Loucy (cell line): ENCODE measurements at regions not wholly inside any gene's neighbourhood (a gene's known extent, or its start where the extent isn't known, plus 50 kb on each side); places are given as distances from the start of the nearest gene placed in this dataset.

Experiments
- H2AFZ ChIP-seq: fragments of 200-600 bp; sonication (generic); 2 replicates; pipeline ENCODE4 v1.6.0; 2016; ENCODE audit warnings: antibody characterized with exemption, mild to moderate bottlenecking, low read length, moderate library complexity
- H3F3A ChIP-seq: fragments of 200-600 bp; 2 replicates; pipeline ENCODE4 v1.6.0; 2016; ENCODE audit warnings: antibody characterized with exemption, low read depth, mild to moderate bottlenecking
- H3K27me3 ChIP-seq: fragments of 200-600 bp; sonication (generic); 2 replicates; pipeline ENCODE4 v1.6.1; 2014; ENCODE audit warnings: low read length, mild to moderate bottlenecking; ENCODE audit not compliant: insufficient read depth, poor library complexity, severe bottlenecking
- H3K36me3 ChIP-seq: fragments of 200-600 bp; sonication (generic); 2 replicates; pipeline ENCODE4 v1.6.1; 2016; ENCODE audit warnings: low read length; ENCODE audit not compliant: insufficient read depth
- H3K4me1 ChIP-seq: fragments of 200-600 bp; sonication (generic); 2 replicates; pipeline ENCODE4 v1.5.1; 2014; ENCODE audit warnings: low read length, mild to moderate bottlenecking; ENCODE audit not compliant: insufficient read depth, poor library complexity, severe bottlenecking
- H3K4me2 ChIP-seq: fragments of 200-600 bp; sonication (generic); 2 replicates; pipeline ENCODE4 v1.6.0; 2014; ENCODE audit warnings: antibody characterized with exemption, low read length, low read depth, mild to moderate bottlenecking; ENCODE audit not compliant: poor library complexity, severe bottlenecking
- H3K4me3 ChIP-seq: fragments of 200-600 bp; sonication (generic); 2 replicates; pipeline ENCODE4 v1.5.1; 2014; ENCODE audit warnings: low read length, mild to moderate bottlenecking, mixed read lengths; ENCODE audit not compliant: poor library complexity, severe bottlenecking
- H3K79me2 ChIP-seq: fragments of 200-600 bp; sonication (generic); 2 replicates; pipeline ENCODE4 v1.6.1; 2014; ENCODE audit warnings: low read length; ENCODE audit not compliant: insufficient read depth
- H3K9ac ChIP-seq: fragments of 200-600 bp; sonication (generic); 2 replicates; pipeline ENCODE4 v1.6.0; 2014; ENCODE audit warnings: mild to moderate bottlenecking, low read depth, low read length, moderate library complexity; ENCODE audit not compliant: poor library complexity, severe bottlenecking
- H3K9me2 ChIP-seq: fragments of 200-600 bp; sonication (generic); replicated peaks from 2 replicates; pipeline ENCODE4 v1.6.1; 2016; ENCODE audit warnings: low read depth, low read length, mixed read lengths
- H3K9me3 ChIP-seq: fragments of 200-600 bp; sonication (generic); 2 replicates; pipeline ENCODE4 v1.6.1; 2014; ENCODE audit warnings: mild to moderate bottlenecking, antibody characterized with exemption, low read length, low read depth; ENCODE audit not compliant: insufficient read depth
- H4K20me1 ChIP-seq: fragments of 200-600 bp; sonication (generic); 2 replicates; pipeline ENCODE4 v1.6.0; 2014; ENCODE audit warnings: antibody characterized with exemption, low read length, mild to moderate bottlenecking; ENCODE audit not compliant: insufficient read depth, poor library complexity, severe bottlenecking
- CTCF ChIP-seq: fragments of 200-600 bp; sonication (generic); conservative IDR thresholded peaks from 2 replicates; pipeline ENCODE4 v1.5.1; 2014; ENCODE audit warnings: mild to moderate bottlenecking, antibody characterized with exemption, low read length
- EZH2phosphoT487 ChIP-seq: fragments of 200-600 bp; IDR thresholded peaks from 2 replicates; pipeline ENCODE4 v1.6.1; 2018; ENCODE audit warnings: antibody characterized with exemption, mild to moderate bottlenecking, moderate library complexity, borderline replicate concordance

DNA sequence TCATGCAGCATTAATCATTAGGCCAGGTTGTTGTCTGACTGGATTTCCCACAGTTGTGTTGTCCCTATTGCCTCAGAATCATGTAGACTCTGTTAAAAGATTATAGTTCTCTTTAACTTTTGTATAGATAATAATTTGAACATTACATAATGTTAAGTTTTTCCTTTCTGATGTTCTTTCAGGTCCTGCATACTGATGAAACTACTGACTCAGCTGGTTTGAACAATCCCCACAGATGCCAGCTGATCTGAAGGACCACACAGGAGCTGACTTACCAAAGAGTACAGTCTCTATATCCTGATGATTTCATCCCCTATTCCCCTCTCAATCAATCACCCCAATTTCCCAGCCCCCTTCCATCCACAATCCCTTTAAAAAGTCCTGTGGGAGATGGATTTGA lies 341.2 kb upstream of the MGAT4C start:
- H3K9me2 ChIP-seq: no peaks in the 10 kb centered on the region
- H3F3A ChIP-seq: no peaks in the 10 kb centered on the region

GRCh38 chr12:86590296-86590695 lies 334.1 kb upstream of the MGAT4C start:
- Histone ChIP-seq H3K4me1 (no peaks in the 10 kb centered on the region), H4K20me1 (no peaks in the 10 kb centered on the region), H3K9me3 (no peaks in the 10 kb centered on the region), H3K9ac (no peak overlapping the region), H3K4me2 (no peak overlapping the region), H3F3A (no peaks in the 10 kb centered on the region), H3K27me3 (no peaks in the 10 kb centered on the region), H3K9me2 (no peaks in the 10 kb centered on the region), H3K79me2 (no peaks in the 10 kb centered on the region), H3K4me3 (no peak overlapping the region), H3K36me3 (no peaks in the 10 kb centered on the region), H2AFZ (no peak overlapping the region)
- no peak for TF ChIP-seq EZH2phosphoT487
- no peak for TF ChIP-seq CTCF

More for the DNA sequence above, 341.2 kb upstream of the MGAT4C start:
- no peaks in the 10 kb centered on the region for H3K27me3 ChIP-seq
- H3K9ac ChIP-seq: no peak overlapping the region
- no peaks in the 10 kb centered on the region for H3K4me1 ChIP-seq
- TF ChIP-seq EZH2phosphoT487 (no peak), CTCF (no peak)
- no peaks in the 10 kb centered on the region for H3K9me3 ChIP-seq
- H3K4me3 ChIP-seq: no peak overlapping the region
- H3K36me3 ChIP-seq: no peaks in the 10 kb centered on the region
- no peaks in the 10 kb centered on the region for H3K79me2 ChIP-seq
- H3K4me2 ChIP-seq: no peak overlapping the region
- H2AFZ ChIP-seq: no peak overlapping the region
- H4K20me1 ChIP-seq: no peaks in the 10 kb centered on the region

DNA sequence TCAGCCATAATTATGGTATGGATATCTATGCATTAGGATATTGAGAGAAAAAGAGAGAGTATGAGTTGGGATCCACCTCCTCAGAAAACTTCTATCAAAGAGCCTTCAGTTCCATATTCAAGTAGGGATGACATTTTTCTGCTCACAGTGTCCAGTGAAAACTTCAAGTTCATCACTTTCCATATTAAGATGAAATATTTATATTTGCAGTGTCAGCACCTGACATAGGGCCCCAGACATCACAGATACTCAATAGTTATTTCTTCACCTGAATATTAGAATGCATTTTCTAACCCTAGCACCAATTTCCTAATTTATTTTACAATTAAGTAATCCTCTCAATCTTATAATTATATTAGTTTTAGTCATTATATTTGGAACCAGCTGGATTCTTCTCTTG lies 318.0 kb upstream of the MGAT4C start:
- H2AFZ ChIP-seq: no peak overlapping the region

More for the DNA sequence above, 318.0 kb upstream of the MGAT4C start:
- TF ChIP-seq CTCF (no peak), EZH2phosphoT487 (no peak)
- Histone ChIP-seq H3K36me3 (no peaks in the 10 kb centered on the region), H3K9ac (no peak overlapping the region), H3K79me2 (no peaks in the 10 kb centered on the region), H3K9me2 (no peaks in the 10 kb centered on the region), H3K4me3 (no peak overlapping the region), H3K4me1 (no peaks in the 10 kb centered on the region), H3K4me2 (no peak overlapping the region), H4K20me1 (no peaks in the 10 kb centered on the region), H3K27me3 (no peaks in the 10 kb centered on the region), H3F3A (no peaks in the 10 kb centered on the region), H3K9me3 (no peaks in the 10 kb centered on the region)
